Neural progenitor cell (in vitro differentiated cells): ENCODE measurements at regions not wholly inside any gene's neighbourhood (a gene's known extent, or its start where the extent isn't known, plus 50 kb on each side); places are given as distances from the start of the nearest gene placed in this dataset.
"Not testable (repeated sequence)": the region's sequence is repeated elsewhere in the genome, so short reads cannot be mapped to it uniquely, and the experiment has no call there.

ENCODE experiments used
- CTCF ChIP-seq: fragments of 200-600 bp; sonication (generic); IDR thresholded peaks from 2 replicates; pipeline ENCODE4 v1.5.1; 2017; ENCODE audit warnings: antibody characterized with exemption, mild to moderate bottlenecking
- EZH2phosphoT487 ChIP-seq: fragments of 200-600 bp; sonication (generic); IDR thresholded peaks from 2 replicates; pipeline ENCODE4 v1.6.1; 2017; ENCODE audit warnings: antibody characterized with exemption

- not testable (repeated sequence) for TF ChIP-seq CTCF, EZH2phosphoT487
Measured at GRCh38 chr9:85808329-85808728, 66.6 kb upstream of the AGTPBP1 start.
